ENCODE measurements at regions not wholly inside any gene's neighbourhood (a gene's known extent, or its start where the extent isn't known, plus 50 kb on each side); places are given as distances from the start of the nearest gene placed in this dataset.

DNA sequence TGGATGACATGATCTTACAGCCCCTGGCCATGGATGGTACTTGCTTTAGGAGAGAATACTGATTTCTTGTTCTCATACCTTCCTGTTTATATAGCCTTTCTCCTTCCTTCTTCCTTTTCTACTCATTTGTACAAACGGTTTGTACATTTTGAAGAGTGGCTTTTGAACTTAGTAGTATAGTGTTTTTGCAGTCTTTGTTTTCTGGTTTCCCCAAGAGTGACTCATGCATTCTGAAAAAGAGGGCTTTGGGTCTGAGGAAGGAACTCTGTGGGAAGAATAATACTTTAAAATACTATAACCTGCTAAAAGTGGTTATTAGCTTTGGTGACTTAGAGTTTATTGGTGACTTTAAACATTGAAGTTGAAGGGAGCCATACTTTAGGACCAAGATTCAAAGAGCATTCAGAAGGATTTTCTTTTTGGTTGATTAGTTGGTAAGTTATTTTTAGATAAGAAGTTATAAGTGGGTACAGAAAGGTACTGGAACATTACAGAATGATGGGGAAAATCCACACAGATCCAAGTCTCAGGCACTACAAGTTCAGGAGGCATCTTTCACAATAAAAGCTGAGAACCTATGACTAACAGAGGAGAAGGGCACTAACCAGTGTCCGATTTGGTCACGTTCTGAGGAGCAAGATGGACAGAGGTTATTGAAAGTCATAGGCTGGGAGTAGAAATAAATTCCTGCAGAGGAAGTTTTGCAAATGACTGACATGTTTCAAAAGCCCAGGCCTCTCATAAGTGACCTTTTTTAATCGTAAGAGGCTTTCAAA, 369.6 kb upstream of the AZI2 start:
- no peaks in the 10 kb centered on the region for H3K79me2 ChIP-seq (ENCODE audit: control insufficient read depth, insufficient read depth, low read length)
- H3K9me3 ChIP-seq (ENCODE audit: control insufficient read depth, insufficient read depth, low read depth, low read length), result no peaks in the 10 kb centered on the region
- H3K4me2 ChIP-seq (ENCODE audit: extremely low read depth, insufficient read depth, low read length), result no peak overlapping the region
- TF ChIP-seq CTCF (conservative IDR thresholded peaks at IDR 0.05 in 1 of 2, IDR thresholded peaks at IDR 0.05 in 1 of 2; ENCODE audit: low read depth in 1 of 2, low read length in 2 of 2) (no peak), EZH2 (IDR thresholded peaks at IDR 0.05; ENCODE audit: low read length, missing control alignments) (no peak)
- no peak overlapping the region for H3K4me3 ChIP-seq (replicated peaks in 1 of 4; ENCODE audit: control extremely low read depth in 1 of 4, insufficient read depth in 1 of 4, low read depth in 3 of 4, low read length in 4 of 4)
- no peak overlapping the region for H3K9ac ChIP-seq (ENCODE audit: insufficient read depth, low read length)
- no peaks in the 10 kb centered on the region for H3K4me1 ChIP-seq (ENCODE audit: control insufficient read depth, extremely low read depth, insufficient read depth, low read length)
- H2AFZ ChIP-seq (ENCODE audit: low read length), result no peak overlapping the region
- no peaks in the 10 kb centered on the region for H3K36me3 ChIP-seq (ENCODE audit: control insufficient read depth, insufficient read depth, low read length)
- H3K27ac ChIP-seq (ENCODE audit: insufficient read depth, low read length), result no peak overlapping the region
- no peaks in the 10 kb centered on the region for H3K27me3 ChIP-seq (ENCODE audit: control insufficient read depth, insufficient read depth, low read length)
- no peaks in the 10 kb centered on the region for H4K20me1 ChIP-seq (ENCODE audit: control insufficient read depth, extremely low read depth, insufficient read depth, low read length)
- DNase-seq (ENCODE audit: low read depth in 2 of 2), result peak in 1 of 2 donors; percentile 1

DNA sequence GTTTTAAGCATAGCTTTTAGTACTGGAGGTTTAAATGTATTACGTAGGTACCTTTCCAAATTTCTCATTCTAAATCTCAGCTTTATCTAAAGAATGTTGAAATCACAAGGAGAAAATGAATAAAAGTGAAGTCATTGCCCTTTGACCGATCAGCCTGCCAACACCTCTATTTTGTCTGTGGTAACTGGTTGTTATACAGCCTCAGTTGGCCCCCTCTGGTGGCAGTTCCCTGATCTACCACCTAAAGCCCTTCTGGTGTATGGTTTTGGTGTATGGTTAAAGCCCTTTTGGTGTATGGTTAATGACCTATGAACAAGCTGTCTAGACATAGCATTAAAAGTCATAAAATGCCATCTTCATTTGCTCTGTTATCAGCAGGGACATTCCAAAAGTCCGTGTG, 378.2 kb upstream of the AZI2 start:
- TF ChIP-seq EZH2 (IDR thresholded peaks at IDR 0.05; ENCODE audit: low read length, missing control alignments) (no peak), CTCF (conservative IDR thresholded peaks at IDR 0.05 in 1 of 2, IDR thresholded peaks at IDR 0.05 in 1 of 2; ENCODE audit: low read depth in 1 of 2, low read length in 2 of 2) (peak; percentile 56 to 62)
- Histone ChIP-seq H3K27ac (ENCODE audit: insufficient read depth, low read length) (no peak overlapping the region), H3K4me3 (replicated peaks in 1 of 4; ENCODE audit: control extremely low read depth in 1 of 4, insufficient read depth in 1 of 4, low read depth in 3 of 4, low read length in 4 of 4) (no peak overlapping the region), H3K9ac (ENCODE audit: insufficient read depth, low read length) (no peak overlapping the region), H3K9me3 (ENCODE audit: control insufficient read depth, insufficient read depth, low read depth, low read length) (no peaks in the 10 kb centered on the region), H2AFZ (ENCODE audit: low read length) (no peak overlapping the region), H3K4me2 (ENCODE audit: extremely low read depth, insufficient read depth, low read length) (no peak overlapping the region), H3K36me3 (ENCODE audit: control insufficient read depth, insufficient read depth, low read length) (no peaks in the 10 kb centered on the region), H3K79me2 (ENCODE audit: control insufficient read depth, insufficient read depth, low read length) (no peaks in the 10 kb centered on the region), H4K20me1 (ENCODE audit: control insufficient read depth, extremely low read depth, insufficient read depth, low read length) (no peaks in the 10 kb centered on the region), H3K27me3 (ENCODE audit: control insufficient read depth, insufficient read depth, low read length) (no peaks in the 10 kb centered on the region), H3K4me1 (ENCODE audit: control insufficient read depth, extremely low read depth, insufficient read depth, low read length) (no peaks in the 10 kb centered on the region)
- peak; percentile 14 to 27 for DNase-seq (ENCODE audit: low read depth in 2 of 2)

DNA sequence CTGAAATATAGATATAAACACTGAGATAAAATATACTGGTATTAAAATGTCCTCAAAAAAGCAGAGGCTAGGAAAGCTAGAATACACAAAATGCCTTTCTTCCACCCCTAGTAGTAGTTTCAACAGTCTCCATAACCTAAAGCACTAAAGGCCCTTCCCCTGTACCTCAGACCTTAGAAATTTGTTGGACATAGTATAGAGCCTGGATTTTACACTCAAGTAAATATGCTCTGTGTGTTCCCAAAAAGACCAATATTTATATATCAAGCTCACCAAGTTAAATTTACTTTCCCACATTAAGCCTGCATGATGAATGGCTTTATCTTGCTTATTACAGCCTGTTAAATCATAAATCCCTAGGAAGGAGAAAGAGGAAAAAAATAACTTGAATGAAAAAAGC, 378.7 kb upstream of the AZI2 start:
- no peaks in the 10 kb centered on the region for H4K20me1 ChIP-seq (ENCODE audit: control insufficient read depth, extremely low read depth, insufficient read depth, low read length)
- no peak overlapping the region for H3K4me2 ChIP-seq (ENCODE audit: extremely low read depth, insufficient read depth, low read length)
- H3K36me3 ChIP-seq (ENCODE audit: control insufficient read depth, insufficient read depth, low read length), result no peaks in the 10 kb centered on the region
- no peak for DNase-seq (ENCODE audit: low read depth in 2 of 2)
- H3K4me1 ChIP-seq (ENCODE audit: control insufficient read depth, extremely low read depth, insufficient read depth, low read length), result no peaks in the 10 kb centered on the region
- TF ChIP-seq CTCF (conservative IDR thresholded peaks at IDR 0.05 in 1 of 2, IDR thresholded peaks at IDR 0.05 in 1 of 2; ENCODE audit: low read depth in 1 of 2, low read length in 2 of 2) (no peak), EZH2 (IDR thresholded peaks at IDR 0.05; ENCODE audit: low read length, missing control alignments) (no peak)
- H3K27ac ChIP-seq (ENCODE audit: insufficient read depth, low read length), result no peak overlapping the region
- H2AFZ ChIP-seq (ENCODE audit: low read length), result no peak overlapping the region
- H3K79me2 ChIP-seq (ENCODE audit: control insufficient read depth, insufficient read depth, low read length), result no peaks in the 10 kb centered on the region
- H3K9ac ChIP-seq (ENCODE audit: insufficient read depth, low read length), result no peak overlapping the region
- no peaks in the 10 kb centered on the region for H3K9me3 ChIP-seq (ENCODE audit: control insufficient read depth, insufficient read depth, low read depth, low read length)
- H3K4me3 ChIP-seq (replicated peaks in 1 of 4; ENCODE audit: control extremely low read depth in 1 of 4, insufficient read depth in 1 of 4, low read depth in 3 of 4, low read length in 4 of 4), result no peak overlapping the region
- no peaks in the 10 kb centered on the region for H3K27me3 ChIP-seq (ENCODE audit: control insufficient read depth, insufficient read depth, low read length)

All from fibroblast of lung (primary cell).